HCT116 (cell line): ENCODE measurements at regions not wholly inside any gene's neighbourhood (a gene's known extent, or its start where the extent isn't known, plus 50 kb on each side); places are given as distances from the start of the nearest gene placed in this dataset.

Source experiments
- ATAC-seq: fragments of 200-7000 bp; cut with Tn5 transposase; 2 replicates; pipeline ENCODE4 v1.9.1; 2020; ENCODE audit warnings: mild to moderate bottlenecking, moderate library complexity
- BruUV-seq: library from RNA; stranded (reverse); fragments of 400-500 nt; replicated peaks from 2 replicates; lab custom pipeline; 2021; lab: Mats Ljungman, UMichigan
- CTCF ChIA-PET: fragments of 300-600 bp; sonication (Branson Sonifier 250); formaldehyde crosslinking; loops from one replicate; lab custom pipeline; 2021; ENCODE audit warnings: antibody characterized with exemption; lab: Charles Lee
- POLR2A ChIA-PET: fragments of 300-600, 350-600 bp; sonication (Branson Sonifier 250); formaldehyde crosslinking; loops from one replicate; lab custom pipeline; 2021; ENCODE audit warnings: antibody characterized with exemption; lab: Charles Lee
- RAD21 ChIA-PET, 2 experiments: fragments of 300-600 bp; sonication (Branson Sonifier 250); formaldehyde crosslinking; loops; one replicate each; lab custom pipeline; 2023; ENCODE audit warnings: low total read pairs in 2 of 2; ENCODE audit not compliant: uncharacterized antibody in 2 of 2, unreplicated experiment in 2 of 2, low non-redundant PET in 1 of 2; lab: Charles Lee
- DNase-seq: peaks from one replicate; pipeline ENCODE4 v3.0.0-alpha.2; 2010; ENCODE audit warnings: low read depth, low spot score
- H2AFZ ChIP-seq: fragments of 200-600 bp; shearing (Covaris generic), sonication (generic); 2 replicates; pipeline ENCODE4 v1.6.1; 2017; ENCODE audit warnings: low read depth, mixed run types, mixed read lengths, antibody characterized with exemption, low read length; ENCODE audit not compliant: poor library complexity, severe bottlenecking
- H3K27ac ChIP-seq: 2 replicates; pipeline ENCODE4 v1.5.1; 2012; ENCODE audit warnings: low read depth, low read length
- H3K27me3 ChIP-seq: fragments of 200-600 bp; sonication (generic); 2 replicates; pipeline ENCODE4 v1.6.1; 2016; ENCODE audit warnings: mixed run types, low read length, mixed read lengths; ENCODE audit not compliant: insufficient read depth
- H3K36me3 ChIP-seq, 2 experiments: fragments of 200-500 bp in 1 of 2; fragments of 200-600 bp in 1 of 2; sonication (Bioruptor generic) in 1 of 2; sonication (generic) in 1 of 2; 2 replicates each; pipeline versions ENCODE4 v1.5.1 to v1.6.1; 2014 to 2016; ENCODE audit warnings: low read length in 2 of 2, inconsistent platforms in 1 of 2, mixed read lengths in 1 of 2, mixed run types in 1 of 2; ENCODE audit not compliant: insufficient read depth in 2 of 2, control insufficient read depth in 1 of 2
- H3K4me1 ChIP-seq, 2 experiments: fragments of 200-600 bp in 1 of 2; sonication (generic) in 1 of 2; 2 replicates each; pipeline versions ENCODE4 v1.5.1 to v1.6.1; 2012 to 2017; ENCODE audit warnings: low read length in 2 of 2, inconsistent platforms in 1 of 2, mild to moderate bottlenecking in 1 of 2, mixed read lengths in 1 of 2, mixed run types in 1 of 2, moderate library complexity in 1 of 2; ENCODE audit not compliant: insufficient read depth in 2 of 2, control insufficient read depth in 1 of 2
- H3K4me2 ChIP-seq: fragments of 200-600 bp; sonication (generic); 2 replicates; pipeline ENCODE4 v1.6.1; 2017; ENCODE audit warnings: mixed run types, low read length, mixed read lengths
- H3K4me3 ChIP-seq, 2 experiments: fragments of 200-600 bp in 1 of 2; sonication (generic) in 1 of 2; replicated peaks in 1 of 2; 2 replicates each; pipeline ENCODE4 v1.5.1; 2011 to 2016; ENCODE audit warnings: low read length in 2 of 2, control low read depth in 1 of 2, low read depth in 1 of 2, mild to moderate bottlenecking in 1 of 2, mixed read lengths in 1 of 2, mixed run types in 1 of 2
- H3K79me2 ChIP-seq: fragments of 200-600 bp; sonication (generic); 2 replicates; pipeline ENCODE4 v1.6.1; 2017; ENCODE audit warnings: mild to moderate bottlenecking, mixed run types, low read length, moderate library complexity, mixed read lengths; ENCODE audit not compliant: insufficient read depth
- H3K9ac ChIP-seq: fragments of 200-600 bp; sonication (generic); 2 replicates; pipeline ENCODE4 v1.6.1; 2016; ENCODE audit warnings: low read length, mixed read lengths
- H3K9me2 ChIP-seq: fragments of 200-600 bp; sonication (generic), shearing (Covaris generic); 2 replicates; pipeline ENCODE4 v1.6.1; 2017; ENCODE audit warnings: mixed run types, mild to moderate bottlenecking, moderate library complexity; ENCODE audit not compliant: insufficient read depth
- H3K9me3 ChIP-seq, 2 experiments: fragments of 200-500 bp in 1 of 2; fragments of 200-600 bp in 1 of 2; sonication (Bioruptor generic) in 1 of 2; sonication (generic) in 1 of 2; 2 replicates each; pipeline ENCODE4 v1.6.1; 2014 to 2017; ENCODE audit warnings: low read length in 2 of 2, mixed read lengths in 2 of 2, inconsistent platforms in 1 of 2, low read depth in 1 of 2, mild to moderate bottlenecking in 1 of 2, mixed run types in 1 of 2, moderate library complexity in 1 of 2; ENCODE audit not compliant: control insufficient read depth in 1 of 2, insufficient read depth in 1 of 2
- H4K20me1 ChIP-seq: fragments of 200-600 bp; sonication (generic), shearing (Covaris generic); 2 replicates; pipeline ENCODE4 v1.6.1; 2017; ENCODE audit warnings: mixed run types, mild to moderate bottlenecking, moderate library complexity; ENCODE audit not compliant: insufficient read depth
- CBX3 ChIP-seq: IDR thresholded peaks from 2 replicates; pipeline ENCODE4 v1.6.1; 2012; ENCODE audit warnings: low read depth
- CEBPB ChIP-seq: IDR thresholded peaks from 2 replicates; pipeline ENCODE4 v1.6.1; 2012; ENCODE audit warnings: low read depth
- EZH2 ChIP-seq: fragments of 200-600 bp; sonication (generic); IDR thresholded peaks from 2 replicates; pipeline ENCODE4 v1.6.1; 2017; ENCODE audit warnings: antibody characterized with exemption, mixed run types
- EZH2phosphoT487 ChIP-seq: fragments of 200-600 bp; IDR thresholded peaks from 2 replicates; pipeline ENCODE4 v1.6.1; 2018; ENCODE audit warnings: antibody characterized with exemption, borderline replicate concordance
- JUND ChIP-seq: IDR thresholded peaks from 2 replicates; pipeline ENCODE4 v1.6.1; 2012
- POLR2AphosphoS5 ChIP-seq: IDR thresholded peaks from 2 replicates; pipeline ENCODE4 v1.6.1; 2011; ENCODE audit warnings: mild to moderate bottlenecking, low read depth, low read length, moderate library complexity
- SIN3A ChIP-seq: IDR thresholded peaks from 2 replicates; pipeline ENCODE4 v1.6.1; 2012; ENCODE audit warnings: low read depth
- SRF ChIP-seq: IDR thresholded peaks from 2 replicates; pipeline ENCODE4 v1.6.1; 2012; ENCODE audit warnings: low read depth
- TCF7L2 ChIP-seq: IDR thresholded peaks from 2 replicates; pipeline ENCODE4 v1.7.0; 2011; ENCODE audit warnings: borderline replicate concordance, inconsistent platforms; ENCODE audit not compliant: insufficient read depth, insufficient read length; ENCODE audit errors: extremely low read depth
- ZNF274 ChIP-seq: fragments of 200-500 bp; sonication (Bioruptor generic); IDR thresholded peaks from 2 replicates; pipeline ENCODE4 v1.6.1; 2014; ENCODE audit warnings: mild to moderate bottlenecking, low read depth, low read length, inconsistent platforms
- intact Hi-C: fragments of 100-400 bp; cut with micrococcal nuclease; formaldehyde crosslinking; loops from 2 replicates; pipeline ENCODE4 v1.10.0; 2022
- TF ChIP-seq, protein P1 (sequence below): IDR thresholded peaks from 2 replicates; pipeline ENCODE4 v1.6.1; 2012
- TF ChIP-seq, protein P2 (sequence below): IDR thresholded peaks from 2 replicates; pipeline ENCODE4 v1.6.1; 2012
- TF ChIP-seq, protein P3 (sequence below), 3 experiments: fragments of 200-600 bp in 1 of 3; sonication (generic) in 1 of 3; IDR thresholded peaks in 2 of 3; conservative IDR thresholded peaks in 1 of 3; 2 replicates each; pipeline ENCODE4 v1.5.1; 2012 to 2017; ENCODE audit warnings: low read depth in 2 of 3, low read length in 2 of 3, antibody characterized with exemption in 1 of 3, borderline replicate concordance in 1 of 3, control low read depth in 1 of 3, mild to moderate bottlenecking in 1 of 3, mixed read lengths in 1 of 3, mixed run types in 1 of 3, moderate library complexity in 1 of 3; ENCODE audit not compliant: insufficient read depth in 1 of 3

DNA sequence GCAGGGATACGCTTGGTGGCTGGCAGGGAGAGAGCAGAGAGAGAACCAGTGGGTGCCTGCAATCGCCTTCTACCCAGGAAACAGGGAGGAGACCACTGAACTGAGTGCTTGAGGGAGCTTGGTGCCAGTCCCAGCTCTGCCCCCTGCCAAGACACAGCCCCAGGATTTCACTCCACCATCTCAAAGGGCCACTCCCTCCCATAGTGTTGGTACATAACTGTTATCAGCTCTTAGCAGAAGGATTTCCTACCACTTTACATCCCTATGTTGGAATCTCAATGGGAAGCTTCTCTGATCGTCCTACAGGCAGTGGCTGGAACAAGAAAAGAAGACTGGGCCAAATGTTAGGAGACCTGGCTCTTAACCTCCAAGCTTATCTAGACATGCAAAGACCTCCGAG lies 157.4 kb upstream of the FOXN3 start (continued):
- TF ChIP-seq SRF (no peak), EZH2 (no peak), ZNF274 (no peak), EZH2phosphoT487 (no peak)

DNA sequence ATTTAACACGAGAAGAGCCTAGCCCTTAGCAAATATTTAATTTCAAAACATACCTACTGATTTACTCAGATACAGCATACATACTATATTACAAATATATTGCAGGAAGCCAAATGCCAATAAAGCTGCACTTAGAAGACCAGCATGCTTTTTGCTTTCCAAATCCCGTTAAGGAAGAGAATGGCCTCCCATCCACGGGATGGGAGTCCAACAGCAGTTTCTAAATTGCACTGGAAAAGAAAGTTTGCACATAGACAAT lies 156.3 kb upstream of the FOXN3 start:
- H2AFZ ChIP-seq, result no peak overlapping the region
- BruUV-seq, result no TSS peak
- no peak for ATAC-seq
- no peak overlapping the region for H3K4me3 ChIP-seq
- H3K4me1 ChIP-seq, result no peaks in the 10 kb centered on the region
- no peak overlapping the region for H3K9ac ChIP-seq
- H3K27ac ChIP-seq, result no peak overlapping the region
- ChIA-PET RAD21 (no interaction called here), POLR2A (no interaction called here), CTCF (no interaction called here)
- no peaks in the 10 kb centered on the region for H3K36me3 ChIP-seq
- H3K9me2 ChIP-seq, result no peaks in the 10 kb centered on the region
- intact Hi-C loops, result no loop called here
- H4K20me1 ChIP-seq, result no peaks in the 10 kb centered on the region
- H3K9me3 ChIP-seq, result no peaks in the 10 kb centered on the region
- no peaks in the 10 kb centered on the region for H3K27me3 ChIP-seq
- no peak overlapping the region for H3K4me2 ChIP-seq
- no peak for DNase-seq
- TF ChIP-seq EZH2phosphoT487 (no peak), CEBPB (no peak), TCF7L2 (no peak), JUND (no peak), ZNF274 (no peak), POLR2AphosphoS5 (no peak), SIN3A (no peak), CBX3 (no peak)
- TF ChIP-seq, protein P1, sequence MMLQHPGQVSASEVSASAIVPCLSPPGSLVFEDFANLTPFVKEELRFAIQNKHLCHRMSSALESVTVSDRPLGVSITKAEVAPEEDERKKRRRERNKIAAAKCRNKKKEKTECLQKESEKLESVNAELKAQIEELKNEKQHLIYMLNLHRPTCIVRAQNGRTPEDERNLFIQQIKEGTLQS, result no peak
- TF ChIP-seq, protein P2, sequence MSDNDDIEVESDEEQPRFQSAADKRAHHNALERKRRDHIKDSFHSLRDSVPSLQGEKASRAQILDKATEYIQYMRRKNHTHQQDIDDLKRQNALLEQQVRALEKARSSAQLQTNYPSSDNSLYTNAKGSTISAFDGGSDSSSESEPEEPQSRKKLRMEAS, result no peak
- TF ChIP-seq, protein P3, sequence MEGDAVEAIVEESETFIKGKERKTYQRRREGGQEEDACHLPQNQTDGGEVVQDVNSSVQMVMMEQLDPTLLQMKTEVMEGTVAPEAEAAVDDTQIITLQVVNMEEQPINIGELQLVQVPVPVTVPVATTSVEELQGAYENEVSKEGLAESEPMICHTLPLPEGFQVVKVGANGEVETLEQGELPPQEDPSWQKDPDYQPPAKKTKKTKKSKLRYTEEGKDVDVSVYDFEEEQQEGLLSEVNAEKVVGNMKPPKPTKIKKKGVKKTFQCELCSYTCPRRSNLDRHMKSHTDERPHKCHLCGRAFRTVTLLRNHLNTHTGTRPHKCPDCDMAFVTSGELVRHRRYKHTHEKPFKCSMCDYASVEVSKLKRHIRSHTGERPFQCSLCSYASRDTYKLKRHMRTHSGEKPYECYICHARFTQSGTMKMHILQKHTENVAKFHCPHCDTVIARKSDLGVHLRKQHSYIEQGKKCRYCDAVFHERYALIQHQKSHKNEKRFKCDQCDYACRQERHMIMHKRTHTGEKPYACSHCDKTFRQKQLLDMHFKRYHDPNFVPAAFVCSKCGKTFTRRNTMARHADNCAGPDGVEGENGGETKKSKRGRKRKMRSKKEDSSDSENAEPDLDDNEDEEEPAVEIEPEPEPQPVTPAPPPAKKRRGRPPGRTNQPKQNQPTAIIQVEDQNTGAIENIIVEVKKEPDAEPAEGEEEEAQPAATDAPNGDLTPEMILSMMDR (IDR thresholded peaks at IDR 0.05 in 2 of 3, conservative IDR thresholded peaks at IDR 0.05 in 1 of 3; ENCODE audit: borderline replicate concordance in 1 of 3, insufficient read depth in 1 of 3, low read depth in 2 of 3, low read length in 2 of 3), result no peak
- no peaks in the 10 kb centered on the region for H3K79me2 ChIP-seq
